SK-N-SH (cell line): ENCODE measurements at regions not wholly inside any gene's neighbourhood (a gene's known extent, or its start where the extent isn't known, plus 50 kb on each side); places are given as distances from the start of the nearest gene placed in this dataset.
"Not testable (repeated sequence)": the region's sequence is repeated elsewhere in the genome, so short reads cannot be mapped to it uniquely, and the experiment has no call there.

Source experiments
- GABPA ChIP-seq: IDR thresholded peaks from 2 replicates; pipeline ENCODE4 v1.4.0; 2012; ENCODE audit warnings: low read depth, mild to moderate bottlenecking
- JUND ChIP-seq: IDR thresholded peaks from 2 replicates; pipeline ENCODE4 v1.4.0; 2012
- YY1 ChIP-seq: IDR thresholded peaks from 2 replicates; pipeline ENCODE4 v1.4.0; 2012; ENCODE audit warnings: low read depth, mild to moderate bottlenecking

- TF ChIP-seq GABPA, YY1, JUND: not testable (repeated sequence)
These were observed 66.6 kb upstream of the FARP1 start for GRCh38 chr13:98076309-98076708.
